Psoas muscle (tissue), 7 donors: ENCODE measurements at regions not wholly inside any gene's neighbourhood (a gene's known extent, or its start where the extent isn't known, plus 50 kb on each side); places are given as distances from the start of the nearest gene placed in this dataset.

Experiments
- ATAC-seq, 4 donors: fragments of 200-7000 bp; cut with Tn5 transposase; one replicate each; pipeline ENCODE4 v1.9.1; 2020; ENCODE audit warnings: moderate library complexity in 3 of 4, mild to moderate bottlenecking in 2 of 4
- DNase-seq, 2 donors: peaks; one replicate each; pipeline ENCODE4 v3.0.0-alpha.2; 2020
- H3K27ac ChIP-seq: fragments of 200-600 bp; one replicate; pipeline ENCODE4 v1.8.0; 2022
- H3K27me3 ChIP-seq, 3 donors: fragments of 200-600 bp in 1 of 3; one replicate each; pipeline versions ENCODE4 v1.6.1 to v1.8.0; 2013 to 2022; ENCODE audit warnings: low read length in 2 of 3, mild to moderate bottlenecking in 2 of 3, moderate library complexity in 1 of 3; ENCODE audit not compliant: insufficient read depth in 3 of 3
- H3K36me3 ChIP-seq, 2 donors: fragments of 200-600 bp in 1 of 2; one replicate each; pipeline versions ENCODE4 v1.6.1 to v1.8.0; 2013 to 2022; ENCODE audit warnings: low read depth in 1 of 2, mild to moderate bottlenecking in 1 of 2, moderate library complexity in 1 of 2; ENCODE audit not compliant: insufficient read depth in 1 of 2
- H3K4me1 ChIP-seq: fragments of 200-600 bp; one replicate; pipeline ENCODE4 v1.8.0; 2022
- H3K4me3 ChIP-seq: fragments of 200-600 bp; one replicate; pipeline ENCODE4 v1.8.0; 2022; ENCODE audit warnings: mild to moderate bottlenecking
- H3K9me3 ChIP-seq: fragments of 200-600 bp; one replicate; pipeline ENCODE4 v1.8.0; 2022
- WGBS, 3 donors: extraction: QIAGEN DNeasy Blood & Tissue Kit; methylation state at CpG; one replicate each; pipeline versions ENCODE4 v1.1.6 to v1.1.7; 2013; 5-methylcytosine and 5-hydroxymethylcytosine counted together
- intact Hi-C, 2 donors: fragments of 100-400 bp; cut with DNase I; formaldehyde crosslinking; loops; one replicate each; pipeline versions ENCODE4 v1.11.0 to v1.14.2; 2022
- TF ChIP-seq, protein P1 (sequence below): fragments of 200-600 bp; IDR thresholded peaks from one replicate; pipeline ENCODE4 v1.8.0; 2022; ENCODE audit warnings: antibody characterized with exemption
- donor health status: healthy with polysubstance abuse.
- donor health status: DM: no; HTN: no; CAD: no; lungs with moderate emphysema.
- donor health status: Bipolar disorder and iron deficiency.
- donor health status: healthy.
- donor health status: DM: yes; HTN: yes; CAD: no.
- donor health status: DM: no; HTN: no; CAD: no.
- donor health status: DM: yes; HTN: yes; CAD: no.

DNA sequence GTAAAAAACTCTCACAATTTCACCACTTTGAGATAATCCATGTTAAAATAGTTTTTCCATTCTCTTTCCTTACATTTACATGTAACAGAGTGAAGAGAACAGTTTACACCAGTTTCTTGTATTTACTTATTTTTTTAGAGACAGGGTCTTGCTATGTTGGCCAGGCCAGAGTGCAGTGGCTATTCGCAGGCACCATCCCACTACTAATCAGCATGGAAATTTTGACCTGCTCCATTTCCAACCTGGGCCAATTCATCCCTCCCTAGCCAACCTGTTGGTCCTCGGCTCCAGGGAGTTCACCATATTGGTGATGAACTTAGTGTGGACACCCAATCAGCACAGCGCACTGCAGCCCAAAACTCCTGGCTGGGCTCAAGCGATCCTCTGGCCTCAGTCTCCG, 74.1 kb downstream of the LYZL2 start:
- Histone ChIP-seq H3K27me3 (no peaks in the 10 kb centered on the region), H3K27ac (no peak overlapping the region), H3K4me1 (no peaks in the 10 kb centered on the region), H3K9me3 (no peaks in the 10 kb centered on the region), H3K36me3 (no peaks in the 10 kb centered on the region), H3K4me3 (no peak overlapping the region)
- no peak for DNase-seq
- TF ChIP-seq, protein P1, sequence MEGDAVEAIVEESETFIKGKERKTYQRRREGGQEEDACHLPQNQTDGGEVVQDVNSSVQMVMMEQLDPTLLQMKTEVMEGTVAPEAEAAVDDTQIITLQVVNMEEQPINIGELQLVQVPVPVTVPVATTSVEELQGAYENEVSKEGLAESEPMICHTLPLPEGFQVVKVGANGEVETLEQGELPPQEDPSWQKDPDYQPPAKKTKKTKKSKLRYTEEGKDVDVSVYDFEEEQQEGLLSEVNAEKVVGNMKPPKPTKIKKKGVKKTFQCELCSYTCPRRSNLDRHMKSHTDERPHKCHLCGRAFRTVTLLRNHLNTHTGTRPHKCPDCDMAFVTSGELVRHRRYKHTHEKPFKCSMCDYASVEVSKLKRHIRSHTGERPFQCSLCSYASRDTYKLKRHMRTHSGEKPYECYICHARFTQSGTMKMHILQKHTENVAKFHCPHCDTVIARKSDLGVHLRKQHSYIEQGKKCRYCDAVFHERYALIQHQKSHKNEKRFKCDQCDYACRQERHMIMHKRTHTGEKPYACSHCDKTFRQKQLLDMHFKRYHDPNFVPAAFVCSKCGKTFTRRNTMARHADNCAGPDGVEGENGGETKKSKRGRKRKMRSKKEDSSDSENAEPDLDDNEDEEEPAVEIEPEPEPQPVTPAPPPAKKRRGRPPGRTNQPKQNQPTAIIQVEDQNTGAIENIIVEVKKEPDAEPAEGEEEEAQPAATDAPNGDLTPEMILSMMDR = no peak
- intact Hi-C loops = no loop called here
- ATAC-seq = no peak
- WGBS, 3 donors = 76 to 96% (median 92%) methylated on average over 5 of the region's 5 CpGs

DNA sequence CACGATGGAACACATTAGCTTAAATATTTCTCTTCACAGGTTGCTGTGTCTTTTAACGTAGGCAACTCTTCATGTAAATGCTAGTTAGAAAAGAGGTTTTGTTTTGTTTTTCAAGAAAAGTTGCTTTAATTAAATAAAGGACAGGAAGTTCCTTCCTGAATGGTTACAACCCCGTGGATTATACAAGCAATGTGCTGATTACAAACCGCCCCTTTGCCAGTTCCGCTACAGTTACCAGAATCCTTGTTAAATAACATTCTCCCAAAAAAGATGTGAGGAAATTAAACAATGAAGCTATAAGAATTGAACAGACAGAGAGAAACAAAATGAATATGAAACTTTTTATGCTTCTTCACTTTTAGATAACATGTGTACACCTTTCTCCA, 75.1 kb downstream of the LYZL2 start:
- Histone ChIP-seq H3K27ac (peak overlapping the region; percentile 18), H3K36me3 (no peaks in the 10 kb centered on the region), H3K9me3 (no peaks in the 10 kb centered on the region), H3K27me3 (no peaks in the 10 kb centered on the region), H3K4me3 (peak overlapping the region; percentile 46), H3K4me1 (no peaks in the 10 kb centered on the region)
- 56 to 64% (median 57%) methylated on average over 5 of the region's 5 CpGs for WGBS, 3 donors
- TF ChIP-seq, protein P1 = no peak
- intact Hi-C loops = no loop called here
- ATAC-seq = no peak
- DNase-seq = no peak

DNA sequence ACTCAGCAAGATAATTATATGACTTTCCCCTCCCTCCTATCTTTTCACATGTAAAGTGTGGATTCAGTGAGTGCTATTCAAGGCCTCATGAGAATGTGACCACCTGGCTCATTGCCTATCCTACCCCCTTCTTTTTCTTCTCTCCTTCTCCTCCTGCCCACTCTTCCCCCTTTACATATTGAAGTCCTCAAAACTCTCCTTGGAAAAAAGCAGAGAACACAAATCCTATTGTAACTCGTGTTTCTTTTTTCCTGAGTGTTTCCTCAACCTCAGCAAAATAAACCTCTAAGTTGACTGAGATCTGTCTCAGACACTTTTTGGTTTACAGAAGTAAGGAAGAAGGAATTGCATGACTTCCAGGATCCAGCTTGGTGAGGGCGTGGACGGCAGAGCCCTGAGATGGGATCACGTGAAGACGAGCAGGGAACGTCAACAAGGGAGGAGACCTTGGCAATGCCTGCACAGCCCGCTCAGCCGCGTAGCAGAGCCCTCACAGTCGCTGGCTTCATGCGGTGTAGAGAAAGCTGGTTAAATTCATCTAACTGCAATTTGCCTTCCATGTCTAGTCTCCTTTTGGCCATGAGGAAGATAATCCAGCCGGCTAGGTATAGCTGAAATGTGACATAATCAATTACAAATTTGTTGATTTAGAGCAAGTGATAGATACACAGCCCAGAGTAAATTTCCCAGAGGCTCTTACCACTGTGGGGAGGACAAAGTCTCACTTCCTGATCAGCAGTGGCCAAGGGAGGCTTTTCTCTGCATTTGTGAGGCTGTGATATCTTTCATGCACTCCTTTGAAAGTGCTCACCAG, 75.7 kb downstream of the LYZL2 start:
- Histone ChIP-seq H3K27me3 (no peaks in the 10 kb centered on the region), H3K36me3 (no peaks in the 10 kb centered on the region), H3K27ac (peak overlapping the region; percentile 18), H3K9me3 (no peaks in the 10 kb centered on the region), H3K4me1 (no peaks in the 10 kb centered on the region), H3K4me3 (peak overlapping the region; percentile 46)
- DNase-seq (peak; percentile 67 to 75), ATAC-seq (peak; percentile 43 to 84 (median 72))
- intact Hi-C loops = no loop called here
- 18 to 21% (median 21%) methylated on average over 12 of the region's 12 CpGs for WGBS, 3 donors
- TF ChIP-seq, protein P1 = no peak

DNA sequence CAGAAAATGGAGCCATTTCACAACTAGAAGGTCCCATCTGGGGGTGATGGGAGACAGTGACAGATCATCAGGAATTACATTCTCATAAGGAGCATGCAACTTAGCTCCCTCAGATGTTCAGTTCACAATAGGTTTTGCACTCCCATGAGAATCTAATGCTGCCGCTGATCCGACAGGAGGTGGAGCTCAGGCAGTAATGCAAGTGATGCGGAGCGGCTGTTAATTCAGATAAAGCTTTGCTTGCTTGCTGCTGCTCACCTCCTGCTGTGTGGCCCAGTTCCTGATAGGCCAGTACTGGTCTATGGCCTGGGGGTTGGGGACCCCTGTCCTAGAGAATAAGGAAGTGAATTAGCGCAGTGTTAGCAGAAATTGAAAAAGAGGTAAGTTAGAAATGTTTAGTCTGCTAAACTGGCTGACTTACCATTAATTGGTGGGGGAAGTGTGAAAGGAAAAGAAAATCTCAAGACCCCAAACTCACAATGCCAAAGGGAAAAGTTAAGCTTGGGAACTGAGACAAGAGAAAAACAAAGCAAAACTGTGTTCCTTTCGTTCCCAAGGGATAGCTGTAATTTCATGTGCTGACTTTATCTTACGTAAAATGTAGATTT, 76.4 kb downstream of the LYZL2 start:
- intact Hi-C loops = no loop called here
- H3K27me3 ChIP-seq = no peaks in the 10 kb centered on the region
- TF ChIP-seq, protein P1 = no peak
- H3K9me3 ChIP-seq = no peaks in the 10 kb centered on the region
- no peaks in the 10 kb centered on the region for H3K4me1 ChIP-seq
- ATAC-seq = no peak
- no peak overlapping the region for H3K4me3 ChIP-seq
- H3K27ac ChIP-seq = peak overlapping the region; percentile 18
- H3K36me3 ChIP-seq = no peaks in the 10 kb centered on the region
- WGBS, 3 donors = 63 to 75% (median 69%) methylated on average over 7 of the region's 7 CpGs
- DNase-seq = no peak
